ENCODE measurements at regions not wholly inside any gene's neighbourhood (a gene's known extent, or its start where the extent isn't known, plus 50 kb on each side); places are given as distances from the start of the nearest gene placed in this dataset.

DNA sequence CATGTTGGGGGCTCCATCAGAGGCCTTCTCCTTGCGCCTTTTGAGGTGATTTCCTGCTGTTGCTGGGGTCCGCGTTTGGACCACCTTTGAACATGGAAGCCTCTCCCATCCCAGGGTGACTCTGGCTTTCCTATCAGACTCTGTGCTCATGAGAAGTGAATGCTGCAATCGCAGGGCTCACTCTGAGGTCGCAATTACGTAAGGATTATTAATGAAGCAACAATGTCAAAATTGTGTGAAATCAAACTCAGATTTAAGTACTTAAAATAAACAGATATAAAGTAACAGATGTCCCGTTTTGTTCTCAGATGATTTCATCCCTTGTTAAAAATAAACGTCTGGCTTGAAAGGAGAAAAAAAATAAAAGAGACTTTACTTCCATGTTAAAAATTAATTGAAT, 634.2 kb downstream of the BNC2 start:
- TF ChIP-seq, protein P1, sequence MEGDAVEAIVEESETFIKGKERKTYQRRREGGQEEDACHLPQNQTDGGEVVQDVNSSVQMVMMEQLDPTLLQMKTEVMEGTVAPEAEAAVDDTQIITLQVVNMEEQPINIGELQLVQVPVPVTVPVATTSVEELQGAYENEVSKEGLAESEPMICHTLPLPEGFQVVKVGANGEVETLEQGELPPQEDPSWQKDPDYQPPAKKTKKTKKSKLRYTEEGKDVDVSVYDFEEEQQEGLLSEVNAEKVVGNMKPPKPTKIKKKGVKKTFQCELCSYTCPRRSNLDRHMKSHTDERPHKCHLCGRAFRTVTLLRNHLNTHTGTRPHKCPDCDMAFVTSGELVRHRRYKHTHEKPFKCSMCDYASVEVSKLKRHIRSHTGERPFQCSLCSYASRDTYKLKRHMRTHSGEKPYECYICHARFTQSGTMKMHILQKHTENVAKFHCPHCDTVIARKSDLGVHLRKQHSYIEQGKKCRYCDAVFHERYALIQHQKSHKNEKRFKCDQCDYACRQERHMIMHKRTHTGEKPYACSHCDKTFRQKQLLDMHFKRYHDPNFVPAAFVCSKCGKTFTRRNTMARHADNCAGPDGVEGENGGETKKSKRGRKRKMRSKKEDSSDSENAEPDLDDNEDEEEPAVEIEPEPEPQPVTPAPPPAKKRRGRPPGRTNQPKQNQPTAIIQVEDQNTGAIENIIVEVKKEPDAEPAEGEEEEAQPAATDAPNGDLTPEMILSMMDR (IDR thresholded peaks at IDR 0.05 in 2 of 3, conservative IDR thresholded peaks at IDR 0.05 in 1 of 3; ENCODE audit: borderline replicate concordance in 1 of 3, insufficient read depth in 1 of 3, low read depth in 2 of 3, low read length in 2 of 3), result no peak
- TF ChIP-seq CEBPB (IDR thresholded peaks at IDR 0.05; ENCODE audit: low read depth) (no peak), EZH2 (IDR thresholded peaks at IDR 0.05) (no peak), POLR2A (IDR thresholded peaks at IDR 0.05; ENCODE audit: borderline replicate concordance, extremely low read depth, insufficient read depth, insufficient read length) (no peak), JUND (IDR thresholded peaks at IDR 0.05) (no peak)
